ENCODE measurements at regions not wholly inside any gene's neighbourhood (a gene's known extent, or its start where the extent isn't known, plus 50 kb on each side); places are given as distances from the start of the nearest gene placed in this dataset.

DNA sequence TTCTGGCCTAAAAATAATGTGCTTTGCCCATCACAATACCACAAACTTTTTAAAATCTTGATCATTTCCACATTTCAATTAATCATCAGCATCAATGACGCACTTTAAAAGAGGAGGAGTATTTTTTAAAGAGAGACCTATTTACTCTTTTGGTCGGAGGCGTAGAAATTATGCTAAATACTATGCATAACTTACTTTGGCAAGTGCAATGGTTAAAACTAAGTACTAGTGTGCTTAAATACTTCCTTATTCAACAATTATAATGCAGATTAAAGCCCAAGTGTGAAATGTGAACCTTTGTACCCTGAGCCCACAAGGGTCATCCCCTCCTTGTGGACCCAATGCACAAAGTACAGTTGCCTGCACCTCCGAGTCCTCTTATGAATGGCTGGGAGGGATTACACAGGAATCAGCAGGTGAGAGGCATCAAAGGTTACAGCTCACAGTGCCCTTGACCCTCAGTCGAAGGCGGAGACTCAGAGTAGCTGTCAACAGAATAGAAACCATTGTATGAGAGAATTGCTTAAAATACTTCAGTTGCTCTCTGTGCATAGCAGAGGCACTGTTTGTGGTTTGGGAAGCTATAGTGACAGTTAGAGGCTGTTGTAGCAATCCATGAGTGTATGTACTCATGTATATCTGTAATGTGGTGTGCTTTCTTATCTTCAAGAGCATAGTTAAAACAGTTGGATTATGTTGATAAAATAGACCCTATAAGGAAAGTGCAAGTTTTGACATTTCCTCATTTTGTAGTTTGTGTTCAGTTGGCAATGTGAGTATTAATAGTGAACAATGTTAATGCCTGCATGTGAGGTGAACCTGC lies 151.7 kb upstream of the ITGA4 start:
- no peak for DNase-seq (ENCODE audit: low read depth, low spot score)

DNA sequence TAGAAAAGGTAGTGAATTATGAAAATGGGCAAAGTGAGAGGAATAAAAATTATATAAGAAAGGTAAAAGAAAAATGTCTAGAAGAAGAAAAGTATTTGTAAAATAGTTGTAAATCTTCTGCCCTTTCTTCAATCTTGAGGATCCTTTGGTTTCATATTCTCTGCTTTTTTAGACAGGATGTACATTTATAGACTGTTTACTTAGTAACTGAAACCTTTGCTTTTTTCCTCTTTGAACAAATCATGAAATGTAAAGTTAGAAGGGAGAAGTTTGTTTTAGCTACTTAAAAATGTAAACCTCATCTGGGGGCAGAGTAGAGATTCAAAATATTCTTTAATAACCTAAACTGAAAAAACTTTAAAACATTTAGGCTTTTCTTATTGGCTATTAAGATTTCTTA lies 150.4 kb upstream of the ITGA4 start:
- no peak for DNase-seq (ENCODE audit: low read depth, low spot score)

DNA sequence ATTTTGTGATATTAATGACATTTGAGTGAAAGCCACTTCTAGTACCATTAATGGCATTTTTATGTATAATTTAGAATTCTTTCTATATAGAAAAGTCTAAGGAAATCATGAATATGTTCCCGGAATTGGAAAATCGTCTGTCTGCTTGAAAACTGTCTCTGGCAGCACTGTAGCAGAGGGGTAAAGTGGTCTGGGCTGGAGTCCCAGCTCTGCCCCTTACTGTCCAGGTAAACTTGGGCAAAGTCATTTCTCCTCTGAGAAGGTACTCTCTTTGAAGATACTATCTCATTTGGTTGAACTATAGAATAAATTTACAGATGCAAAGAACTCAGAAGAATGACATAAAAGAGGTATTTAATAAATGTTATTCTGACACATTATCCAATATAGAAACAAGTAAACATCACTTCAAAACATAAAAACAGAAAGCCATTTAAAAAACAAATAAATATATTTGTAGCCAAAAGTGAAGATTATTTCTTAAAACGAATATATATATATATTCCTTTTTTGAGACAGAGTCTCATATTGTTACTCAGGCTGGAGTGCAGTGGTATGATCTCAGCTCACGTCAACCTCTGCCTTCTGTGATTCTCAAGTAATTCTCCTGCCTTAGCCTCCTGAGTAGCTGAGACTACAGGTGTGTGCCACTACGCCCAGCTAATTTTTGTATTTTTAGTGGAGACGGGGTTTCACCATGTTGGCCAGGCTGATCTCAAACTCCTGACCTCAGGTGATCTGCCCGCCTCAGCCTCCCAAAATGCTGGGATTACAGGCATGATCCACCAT lies 149.8 kb upstream of the ITGA4 start:
- DNase-seq (ENCODE audit: low read depth, low spot score) = no peak

DNA sequence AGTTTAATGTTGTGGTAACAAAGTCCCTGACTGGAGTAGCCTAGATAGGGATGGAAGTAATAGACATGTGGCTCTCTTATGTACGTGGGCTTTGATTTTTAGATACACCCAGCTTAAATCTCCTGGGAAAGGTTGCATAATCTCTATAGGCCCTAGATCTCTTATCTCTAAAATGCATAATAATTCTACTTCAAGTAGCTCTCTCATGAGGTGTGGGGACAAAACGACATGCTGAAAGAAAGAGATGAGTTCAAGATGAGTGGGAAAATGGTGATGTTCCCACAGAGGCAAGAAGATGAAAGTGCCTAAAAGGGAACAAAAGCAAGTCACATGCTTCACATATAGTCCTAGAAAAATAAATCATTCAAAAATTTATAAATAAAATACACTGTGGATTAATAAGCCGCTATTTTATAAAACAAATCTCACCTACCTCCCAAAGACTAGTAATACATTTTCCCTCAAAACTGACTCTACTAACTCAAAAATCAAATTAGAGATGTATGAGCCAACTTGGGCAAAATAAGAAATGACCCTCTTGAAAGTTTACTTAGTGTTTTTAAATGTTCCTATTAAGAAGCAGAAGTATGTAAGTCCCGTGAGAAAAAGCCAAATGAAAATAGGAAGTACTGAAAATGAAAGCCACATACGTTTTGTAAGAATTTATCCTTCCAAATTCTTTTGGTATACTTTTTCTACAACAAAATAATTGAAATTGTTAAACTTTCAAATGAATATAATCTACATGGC lies 148.2 kb upstream of the ITGA4 start:
- DNase-seq (ENCODE audit: low read depth, low spot score) = no peak

DNA sequence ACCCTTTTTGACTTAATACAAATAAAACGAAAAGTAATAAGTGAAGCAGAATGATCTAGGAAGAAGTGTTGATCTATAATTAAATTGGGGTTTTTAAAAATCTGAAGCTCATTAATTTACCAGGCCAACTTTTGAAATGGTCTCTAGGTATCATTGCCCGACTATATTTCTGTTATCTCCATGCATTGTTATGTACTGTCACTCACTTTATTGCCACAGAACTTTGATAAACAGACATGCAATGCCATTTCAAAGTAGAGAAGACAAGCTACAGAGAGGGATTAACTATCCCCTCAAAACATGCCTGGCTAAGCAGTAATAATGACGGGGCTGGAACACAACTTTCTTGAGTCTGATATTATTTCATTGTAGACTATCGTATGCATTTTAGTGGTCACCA lies 147.6 kb upstream of the ITGA4 start:
- DNase-seq (ENCODE audit: low read depth, low spot score) = no peak

DNA sequence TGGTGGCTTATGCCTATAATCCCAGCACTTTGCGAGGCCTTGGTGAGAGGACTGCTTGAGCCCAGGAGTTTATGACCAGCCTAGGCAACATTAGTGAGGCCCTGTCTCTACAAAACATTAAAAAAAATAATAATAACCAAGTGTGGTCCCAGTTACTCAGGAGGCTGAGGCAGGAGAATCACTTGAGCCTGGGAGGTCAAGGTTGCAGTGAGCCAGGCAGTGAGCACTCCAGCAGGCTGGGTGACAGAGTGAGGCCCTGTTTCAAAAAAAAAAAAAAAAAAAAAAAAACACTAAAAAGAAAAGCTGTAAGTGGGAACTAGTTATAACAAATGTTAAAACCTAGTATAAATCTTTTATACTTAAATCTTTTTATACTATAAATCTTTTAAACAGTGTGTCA lies 146.2 kb upstream of the ITGA4 start:
- no peak for DNase-seq (ENCODE audit: low read depth, low spot score)

DNA sequence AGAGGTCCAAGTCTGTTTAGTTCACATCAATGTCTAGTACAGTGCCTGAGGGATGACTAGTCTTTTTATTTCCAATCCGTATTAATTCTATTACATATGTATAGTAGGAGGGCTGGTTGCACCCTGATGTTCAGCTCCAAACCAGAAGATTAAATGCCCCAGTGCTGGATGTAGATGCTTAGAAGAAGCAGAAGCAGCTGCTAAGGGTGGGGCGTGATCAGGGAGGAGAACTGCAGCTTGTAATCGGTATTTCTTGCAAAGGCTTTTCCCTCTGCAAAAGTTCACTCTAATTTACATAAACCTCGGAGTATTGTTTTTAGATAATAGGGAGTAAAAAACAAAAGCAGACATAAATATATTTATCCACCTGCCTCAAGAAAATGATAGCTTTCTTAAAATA lies 145.3 kb upstream of the ITGA4 start:
- DNase-seq (ENCODE audit: low read depth, low spot score) = no peak

DNA sequence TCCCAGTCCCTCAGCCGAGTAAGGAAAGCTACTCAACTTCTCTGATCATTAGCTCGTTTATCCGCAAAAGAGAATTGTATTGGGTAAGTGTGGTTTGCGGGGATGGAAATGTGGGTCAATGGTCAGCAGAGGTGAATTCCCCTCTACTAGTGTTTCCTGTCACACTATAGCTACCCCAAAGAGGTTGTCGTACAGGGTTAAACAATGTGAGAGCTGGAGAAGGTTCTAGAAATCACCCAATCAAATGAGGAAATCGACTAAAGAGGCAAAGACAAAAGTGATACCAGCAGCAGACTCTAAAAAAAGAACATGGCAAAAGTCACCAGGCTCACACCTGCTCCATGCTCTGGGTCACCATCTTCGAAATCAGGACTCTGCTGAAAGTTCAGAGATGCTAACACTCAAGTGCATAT lies 144.7 kb upstream of the ITGA4 start:
- DNase-seq (ENCODE audit: low read depth, low spot score) = no peak

DNA sequence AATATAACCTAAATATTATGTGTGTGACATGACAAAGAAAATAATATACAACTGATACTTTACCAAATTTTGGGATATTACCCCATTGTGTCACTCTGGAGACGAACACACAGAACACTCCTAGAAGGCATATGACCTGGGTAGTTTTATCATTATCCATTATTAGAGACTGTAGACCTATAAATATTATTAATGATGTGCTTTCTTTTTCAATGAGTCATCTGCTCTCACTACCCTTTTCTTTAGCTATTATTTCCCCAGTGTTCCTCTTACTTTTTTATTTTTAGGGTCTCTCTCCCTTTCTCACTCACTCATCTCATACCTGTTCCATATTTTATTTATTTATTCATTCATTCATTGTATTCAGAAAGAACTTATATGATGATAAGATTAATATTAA lies 143.3 kb upstream of the ITGA4 start:
- no peak for DNase-seq (ENCODE audit: low read depth, low spot score)

DNA sequence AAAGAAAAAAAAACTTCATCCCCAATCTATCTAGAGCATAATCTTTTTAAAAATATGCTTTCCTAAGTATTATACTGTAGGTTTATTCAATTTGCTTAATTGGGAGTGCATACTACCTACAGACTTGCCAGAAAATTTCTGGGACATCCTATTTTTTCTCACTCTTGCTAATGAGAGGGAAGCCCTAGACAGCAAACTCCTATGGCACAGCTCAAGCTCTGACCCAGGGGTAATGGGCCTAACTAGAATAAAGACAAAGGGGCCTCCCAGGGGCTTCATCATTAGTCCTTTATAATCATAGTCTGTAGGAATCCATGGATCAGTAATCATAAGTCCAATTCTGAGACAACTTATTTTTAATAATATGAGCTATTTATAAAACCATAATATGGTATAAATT lies 142.6 kb upstream of the ITGA4 start:
- no peak for DNase-seq (ENCODE audit: low read depth, low spot score)

DNA sequence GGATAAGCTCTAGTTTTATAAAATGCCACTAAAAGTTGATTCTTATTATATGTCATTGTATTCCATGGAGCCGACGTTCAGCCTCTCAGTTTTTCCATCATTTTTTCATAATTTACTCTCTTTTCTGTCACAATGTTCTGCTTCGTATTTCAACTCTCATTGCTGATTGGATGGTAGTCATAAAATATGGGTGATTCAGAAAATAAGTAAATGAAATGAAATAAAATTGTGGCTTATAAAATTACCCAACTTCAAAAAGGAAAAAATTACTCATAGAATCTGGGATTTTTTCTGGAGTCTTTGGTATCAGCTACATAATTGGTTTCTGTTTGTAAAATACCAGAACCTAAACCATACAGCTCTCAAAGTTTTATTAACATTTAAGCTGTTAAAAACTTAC lies 139.7 kb upstream of the ITGA4 start:
- no peak for DNase-seq (ENCODE audit: low read depth, low spot score)

DNA sequence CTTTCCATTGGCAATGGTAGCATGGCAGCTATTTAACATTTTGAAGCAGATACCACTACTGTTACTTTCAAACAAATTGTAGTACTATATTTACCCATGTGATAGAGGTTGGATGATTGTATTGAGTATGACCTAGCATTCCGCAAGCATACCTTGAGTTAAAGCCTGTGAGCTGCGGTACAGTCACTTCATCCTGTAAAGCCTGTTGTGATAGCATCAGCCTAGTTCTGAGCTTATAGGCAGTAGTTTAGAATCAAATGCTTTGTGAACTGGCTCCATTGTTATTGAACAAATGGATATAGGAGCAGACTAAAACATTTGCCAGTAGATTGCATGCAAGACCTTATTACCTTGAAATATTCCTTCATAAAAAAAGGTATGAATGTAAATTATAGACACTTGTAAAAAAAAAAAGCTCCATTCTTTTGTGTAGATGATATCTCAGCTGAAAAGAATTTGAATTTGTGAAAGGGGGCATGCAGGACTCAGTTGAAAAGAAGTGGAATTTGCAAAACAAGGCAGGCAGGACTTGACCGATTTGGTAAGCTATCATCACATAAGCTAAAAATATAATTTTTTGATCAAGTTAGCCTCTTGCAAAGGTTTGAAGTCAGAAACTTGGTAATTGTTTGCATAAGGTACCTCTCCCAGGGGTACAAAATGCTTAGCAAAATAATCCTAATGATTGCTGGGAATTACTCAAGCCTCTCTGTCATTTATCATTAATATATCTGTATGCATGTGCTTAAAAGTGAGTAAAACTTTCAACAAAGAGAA lies 138.5 kb upstream of the ITGA4 start:
- no peak for DNase-seq (ENCODE audit: low read depth, low spot score)

DNA sequence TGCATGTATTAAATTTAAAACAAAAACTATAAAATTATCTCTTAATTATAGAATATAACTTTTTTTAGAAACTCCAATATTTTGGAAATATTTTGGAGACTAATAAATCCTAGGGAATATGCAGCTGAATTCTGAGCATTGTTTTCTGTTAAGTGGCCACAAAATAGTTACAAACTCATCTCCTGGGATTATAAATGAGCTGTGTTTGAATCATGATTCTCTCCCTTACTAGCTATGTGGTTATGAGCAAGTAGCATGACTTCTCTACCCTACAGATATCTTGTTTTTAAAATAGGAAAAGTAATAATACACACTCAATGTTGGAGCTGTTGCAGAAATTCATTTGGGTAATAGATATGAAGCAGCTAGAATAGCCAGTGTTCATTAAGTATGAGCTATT lies 137.9 kb upstream of the ITGA4 start:
- no peak for DNase-seq (ENCODE audit: low read depth, low spot score)

DNA sequence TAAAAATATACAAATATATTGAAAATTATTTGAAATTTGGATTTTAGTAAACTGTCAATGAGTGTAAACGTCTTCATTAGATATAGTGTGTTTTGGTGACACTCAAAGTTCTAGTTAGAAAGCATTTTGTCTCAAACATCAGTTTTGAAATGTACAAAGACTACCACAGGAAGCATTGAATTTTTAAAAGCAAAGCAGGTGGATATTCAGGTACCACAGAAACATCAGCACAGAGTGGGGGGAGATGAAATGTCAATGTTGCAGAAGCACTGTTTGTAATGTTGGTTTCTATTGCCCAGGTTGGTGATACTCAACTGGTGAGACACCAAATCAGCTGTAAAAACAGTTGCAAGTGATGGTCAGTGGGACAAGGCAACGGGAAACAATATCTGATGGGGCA lies 136.5 kb upstream of the ITGA4 start:
- no peak for DNase-seq (ENCODE audit: low read depth, low spot score)

DNA sequence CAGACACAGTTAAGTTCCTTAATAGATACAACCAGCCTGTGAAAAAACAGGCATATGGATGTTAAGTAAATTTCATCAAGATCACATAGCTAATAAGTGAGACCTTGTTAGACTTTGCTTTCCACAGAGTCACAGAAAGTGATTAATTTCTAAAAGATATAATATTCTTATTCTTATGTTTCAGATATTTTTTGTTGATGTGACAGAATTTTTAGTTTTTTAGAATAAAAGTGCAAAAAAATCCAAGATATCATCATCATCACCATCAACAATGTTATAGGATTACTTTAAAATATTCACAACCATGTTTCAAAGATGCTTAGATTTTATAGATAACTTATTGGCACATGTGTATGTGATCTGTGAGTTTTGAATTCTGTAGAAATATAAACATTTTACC lies 132.3 kb upstream of the ITGA4 start:
- no peak for DNase-seq (ENCODE audit: low read depth, low spot score)

DNA sequence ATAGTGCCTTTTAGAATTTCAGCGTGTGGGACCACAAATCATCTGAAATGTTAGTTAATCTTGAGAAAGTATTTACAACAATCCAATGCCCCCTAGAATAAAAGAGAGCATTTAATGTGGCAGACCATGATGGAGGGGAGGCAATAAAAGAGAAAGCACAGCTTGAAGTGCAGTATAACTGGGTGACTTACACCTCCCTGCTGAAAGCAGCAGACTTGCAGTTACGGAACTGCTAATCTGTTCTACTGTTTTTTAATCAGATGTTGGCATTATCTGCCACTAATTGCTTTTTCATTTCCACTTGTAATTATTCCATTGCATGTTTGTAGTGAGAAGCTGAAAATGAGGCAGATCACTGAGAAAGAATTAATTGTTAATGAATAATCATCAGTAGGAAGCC lies 130.5 kb upstream of the ITGA4 start:
- DNase-seq (ENCODE audit: low read depth, low spot score) = no peak

DNA sequence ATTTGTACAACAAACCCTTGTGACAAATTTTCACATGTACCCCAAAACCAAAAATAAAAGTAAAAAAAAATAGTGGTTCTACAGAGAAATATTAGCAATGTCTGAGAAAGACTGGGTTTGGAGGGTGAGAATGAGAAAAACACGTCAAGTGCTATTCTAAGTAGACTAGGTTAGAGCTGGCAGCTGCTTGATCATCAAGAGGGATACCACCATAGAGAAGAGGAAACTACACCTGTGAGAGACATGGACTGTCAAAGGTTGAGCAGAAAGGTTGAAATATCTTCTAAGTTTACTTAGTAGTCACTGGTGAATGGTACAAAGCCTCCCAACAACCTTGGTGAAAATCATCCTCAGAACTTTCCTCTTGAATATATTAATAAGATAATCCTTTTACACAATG lies 126.9 kb upstream of the ITGA4 start:
- no peak for DNase-seq (ENCODE audit: low read depth, low spot score)

DNA sequence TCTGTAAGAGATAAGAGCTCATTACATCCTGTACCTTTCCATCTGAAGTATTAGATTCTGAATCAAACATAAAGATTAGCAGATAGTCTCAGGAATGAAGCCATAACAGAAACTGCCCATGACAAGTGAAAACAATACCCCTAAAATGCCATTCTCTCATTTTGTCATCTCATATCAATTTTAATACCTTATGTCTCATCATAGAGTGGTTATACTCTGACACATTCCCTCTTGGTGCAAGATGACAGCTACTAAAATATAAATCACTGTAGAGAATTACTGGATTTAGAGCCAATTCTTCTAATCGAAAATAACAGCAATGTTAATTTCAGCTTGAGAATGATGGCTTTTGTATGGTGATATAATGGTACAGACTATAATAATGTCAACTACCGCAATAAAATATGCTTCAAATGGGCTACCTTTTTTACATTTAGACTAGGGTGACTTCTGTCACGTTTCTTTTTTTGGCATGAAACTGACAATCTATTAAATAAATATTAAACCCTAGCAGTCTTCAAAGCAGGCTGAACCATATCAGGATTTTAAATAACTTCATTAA lies 125.1 kb upstream of the ITGA4 start:
- no peak for DNase-seq (ENCODE audit: low read depth, low spot score)

DNA sequence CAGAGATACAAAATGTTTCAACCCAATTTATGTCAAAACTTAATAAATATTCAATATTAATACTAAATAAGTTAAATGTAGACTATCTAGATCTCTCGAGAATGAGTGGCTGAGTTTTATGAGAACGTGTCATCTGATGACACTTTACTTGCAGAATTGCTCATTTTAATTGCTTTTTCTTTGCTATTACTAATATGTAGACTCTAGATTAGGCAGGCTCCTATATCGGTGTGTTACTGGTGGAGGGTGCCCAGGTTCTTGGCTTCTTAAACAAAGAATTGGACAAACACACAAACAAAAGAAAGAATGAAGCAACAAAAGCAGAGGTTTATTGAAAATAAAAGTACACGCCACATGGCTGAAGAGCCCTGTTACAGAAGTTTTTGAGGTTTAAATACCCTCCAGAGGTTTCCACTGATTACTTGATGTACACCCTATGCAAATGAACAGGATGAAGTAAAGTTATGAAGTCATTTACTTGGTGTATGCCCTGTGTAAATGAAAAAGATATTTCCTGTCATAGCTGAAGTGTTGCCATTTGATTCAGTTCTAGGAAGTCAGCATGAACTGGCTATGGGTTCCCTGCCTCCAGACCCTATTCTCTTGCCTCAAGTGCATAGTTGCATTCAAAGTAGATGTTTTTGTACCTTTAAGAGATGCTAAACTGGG lies 122.9 kb upstream of the ITGA4 start:
- no peak for DNase-seq (ENCODE audit: low read depth, low spot score)

DNA sequence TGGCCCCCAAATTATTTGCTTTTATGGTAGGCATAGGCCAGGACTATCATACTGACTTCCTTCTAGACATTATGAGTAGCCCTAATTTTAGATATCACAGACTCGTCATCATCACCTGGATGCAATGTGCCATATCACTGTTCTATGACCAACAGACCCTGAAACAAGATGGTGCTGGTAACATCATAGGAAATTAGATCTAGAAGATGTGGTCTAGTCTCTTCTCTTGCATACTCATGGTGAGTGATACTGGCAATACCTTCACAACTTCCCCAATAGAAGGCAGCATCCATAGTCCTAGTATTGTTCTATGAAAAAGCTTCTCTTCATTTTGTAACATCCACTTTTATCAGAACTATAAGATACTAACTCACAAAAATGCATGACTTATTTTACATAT lies 116.3 kb upstream of the ITGA4 start:
- DNase-seq (ENCODE audit: low read depth, low spot score) = no peak

Data from activated naive CD8-positive, alpha-beta T cell treated with anti-CD3 and anti-CD28 coated beads, Interleukin-2, amount 50 U/mL, for 16 hours (primary cell).